Endothelial cell of umbilical vein (primary cell): ENCODE measurements at regions not wholly inside any gene's neighbourhood (a gene's known extent, or its start where the extent isn't known, plus 50 kb on each side); places are given as distances from the start of the nearest gene placed in this dataset.
A peak's percentile ranks its signal among the peaks of the same experiment; 100 is the strongest.

ENCODE experiments used
- BruUV-seq: library from RNA; stranded (reverse); fragments of 400-500 nt; replicated peaks from 2 replicates; lab custom pipeline; 2021; lab: Mats Ljungman, UMichigan
- CTCF ChIA-PET: fragments of 300-600, 350-600 bp; sonication (Branson Sonifier 250); formaldehyde crosslinking; loops from one replicate; lab custom pipeline; 2021; ENCODE audit warnings: antibody characterized with exemption, inconsistent platforms; lab: Charles Lee
- POLR2A ChIA-PET: fragments of 300-600, 350-600 bp; sonication (Branson Sonifier 250); formaldehyde crosslinking; loops from one replicate; lab custom pipeline; 2021; ENCODE audit warnings: antibody characterized with exemption, inconsistent platforms; lab: Charles Lee
- DNase-seq: peaks from one replicate; pipeline ENCODE4 v3.0.0-alpha.2; 2011; ENCODE audit warnings: low read depth, low spot score
- FAIRE-seq: peaks from 2 replicates; lab custom pipeline; 2011; peaks lifted over from hg19 to GRCh38; lab: Jason Lieb, UNC
- H2AFZ ChIP-seq: 2 replicates; pipeline ENCODE4 v1.6.0; 2012; ENCODE audit warnings: low read depth, low read length, control low read depth, inconsistent platforms
- H3K27ac ChIP-seq: 2 replicates; pipeline ENCODE4 v1.5.1; 2011; ENCODE audit warnings: low read depth, mild to moderate bottlenecking, control low read depth, low read length, moderate library complexity; ENCODE audit not compliant: insufficient read depth
- H3K27me3 ChIP-seq, 2 experiments: 2 replicates each; pipeline versions ENCODE4 v1.6.0 to v1.6.1; 2011; ENCODE audit warnings: low read length in 2 of 2, mixed read lengths in 1 of 2; ENCODE audit not compliant: control insufficient read depth in 2 of 2, insufficient read depth in 2 of 2
- H3K36me3 ChIP-seq, 2 experiments: 2 replicates in 1 of 2; 3 replicates in 1 of 2; pipeline ENCODE4 v1.5.1; 2011; ENCODE audit warnings: low read length in 2 of 2, mild to moderate bottlenecking in 1 of 2, moderate library complexity in 1 of 2; ENCODE audit not compliant: control insufficient read depth in 2 of 2, insufficient read depth in 2 of 2; ENCODE audit errors: extremely low read depth in 1 of 2
- H3K4me1 ChIP-seq: 3 replicates; pipeline ENCODE4 v1.5.1; 2011; ENCODE audit warnings: mild to moderate bottlenecking, low read length; ENCODE audit not compliant: control insufficient read depth, insufficient read depth; ENCODE audit errors: extremely low read depth
- H3K4me2 ChIP-seq: 2 replicates; pipeline ENCODE4 v1.6.1; 2011; ENCODE audit warnings: low read length, control low read depth, mixed read lengths; ENCODE audit not compliant: insufficient read depth
- H3K4me3 ChIP-seq, 3 experiments: fragments of 200-600 bp in 1 of 3; sonication (generic), shearing (Covaris generic) in 1 of 3; replicated peaks in 1 of 3; 2 replicates each; pipeline ENCODE4 v1.5.1; 2011 to 2016; ENCODE audit warnings: control low read depth in 3 of 3, low read length in 3 of 3, mild to moderate bottlenecking in 2 of 3, inconsistent platforms in 1 of 3, low read depth in 1 of 3, moderate library complexity in 1 of 3; ENCODE audit not compliant: insufficient read depth in 1 of 3
- H3K79me2 ChIP-seq: 2 replicates; pipeline ENCODE4 v1.6.0; 2012; ENCODE audit warnings: low read length, inconsistent platforms; ENCODE audit not compliant: control insufficient read depth, insufficient read depth
- H3K9ac ChIP-seq: replicated peaks from 2 replicates; pipeline ENCODE3; 2011; ENCODE audit warnings: low read length, control low read depth; ENCODE audit not compliant: insufficient read depth; ENCODE audit errors: extremely low read depth
- H3K9me1 ChIP-seq: replicated peaks from 3 replicates; pipeline ENCODE4 v1.6.0; 2011; ENCODE audit warnings: mild to moderate bottlenecking, low read length; ENCODE audit not compliant: control insufficient read depth, insufficient read depth; ENCODE audit errors: extremely low read depth
- H3K9me3 ChIP-seq: replicated peaks from 2 replicates; pipeline ENCODE4 v1.5.1; 2012; ENCODE audit warnings: low read length, inconsistent platforms; ENCODE audit not compliant: control insufficient read depth, insufficient read depth
- H4K20me1 ChIP-seq: replicated peaks from 2 replicates; pipeline ENCODE3; 2011; ENCODE audit warnings: mild to moderate bottlenecking, low read length; ENCODE audit not compliant: control insufficient read depth, insufficient read depth; ENCODE audit errors: extremely low read depth
- CTCF ChIP-seq, 2 donors: IDR thresholded peaks; 1 replicate in 1 of 2; 2 replicates in 1 of 2; pipeline ENCODE4 v1.5.1; 2011; ENCODE audit warnings: low read length in 2 of 2, mild to moderate bottlenecking in 2 of 2, moderate library complexity in 2 of 2, control low read depth in 1 of 2, inconsistent platforms in 1 of 2, low read depth in 1 of 2; ENCODE audit not compliant: insufficient read depth in 1 of 2; ENCODE audit errors: extremely low read depth in 1 of 2
- EZH2 ChIP-seq: IDR thresholded peaks from 2 replicates; pipeline ENCODE4 v1.6.1; 2012; ENCODE audit warnings: borderline replicate concordance, low read depth, mild to moderate bottlenecking, moderate library complexity, low read length, inconsistent platforms; ENCODE audit not compliant: severe bottlenecking
- FOS ChIP-seq: IDR thresholded peaks from 2 replicates; pipeline ENCODE4 v1.6.1; 2011; ENCODE audit warnings: mild to moderate bottlenecking, low read length, moderate library complexity, borderline replicate concordance; ENCODE audit not compliant: insufficient read depth
- GATA2 ChIP-seq: IDR thresholded peaks from 2 replicates; pipeline ENCODE4 v1.7.0; 2011; ENCODE audit warnings: low read depth, mild to moderate bottlenecking, moderate library complexity, mixed read lengths, low read length; ENCODE audit not compliant: insufficient read length, insufficient read depth
- JUN ChIP-seq: IDR thresholded peaks from 2 replicates; pipeline ENCODE4 v1.6.1; 2011; ENCODE audit warnings: borderline replicate concordance, low read depth; ENCODE audit not compliant: insufficient read length, insufficient read depth
- MYC ChIP-seq: IDR thresholded peaks from one replicate; pipeline ENCODE4 v1.6.1; 2011; ENCODE audit warnings: mild to moderate bottlenecking, low read depth, low read length
- POLR2A ChIP-seq: IDR thresholded peaks from 2 replicates; pipeline ENCODE4 v1.6.1; 2012; ENCODE audit warnings: low read depth, mild to moderate bottlenecking, control low read depth, low read length
- POLR2AphosphoS5 ChIP-seq: IDR thresholded peaks from 2 replicates; pipeline ENCODE4 v1.6.1; 2012; ENCODE audit warnings: low read depth, mild to moderate bottlenecking, control low read depth, low read length, moderate library complexity; ENCODE audit not compliant: insufficient read depth
- dilution Hi-C: fragments of 300-500 bp; cut with MboI; formaldehyde crosslinking; loops from one replicate; pipeline ENCODE4 v1.15.0; 2019; ENCODE audit warnings: low sequenced_read_pairs; ENCODE audit not compliant: extremely low pct_ligation_motif_present
- intact Hi-C: fragments of 100-400 bp; cut with micrococcal nuclease; formaldehyde crosslinking; loops from one replicate; pipeline ENCODE4 v1.10.0; 2022
- TF ChIP-seq, protein P1 (sequence below): IDR thresholded peaks from 2 replicates; pipeline ENCODE4 v1.6.1; 2011; ENCODE audit not compliant: insufficient read depth, insufficient read length

GRCh38 chr7:22667562-22668239, 59.3 kb upstream of the IL6 start:
- BruUV-seq: no TSS peak
- intact Hi-C loops: loop anchor here (1.0 to 10.0 kb wide), 3 partner anchors 8 to 223 kb away; no protein-coding TSS in a partner anchor
- Histone ChIP-seq H3K9me1 (no peaks in the 10 kb centered on the region), H4K20me1 (no peaks in the 10 kb centered on the region), H3K27me3 (no peaks in the 10 kb centered on the region), H3K36me3 (no peaks in the 10 kb centered on the region), H3K27ac (peak overlapping the region; percentile 76), H3K4me3 (no peak overlapping the region), H2AFZ (no peak overlapping the region), H3K9me3 (no peaks in the 10 kb centered on the region), H3K9ac (peak overlapping the region; percentile 51), H3K4me2 (peak overlapping the region; percentile 59), H3K4me1 (peaks cover 67% of the 10 kb centered on the region), H3K79me2 (no peaks in the 10 kb centered on the region)
- peak; percentile 83 for DNase-seq
- peak; percentile 89 for FAIRE-seq
- POLR2A ChIA-PET: no interaction called here
- CTCF ChIA-PET: interaction anchor here (0.9 to 2.4 kb wide), 7 partner anchors 10 to 115 kb away, joined by 3 to 24 read pairs (median 3); partner anchors contain the start of gene IL6
- dilution Hi-C loops: no loop called here
- TF ChIP-seq JUN (peak; percentile 30), POLR2AphosphoS5 (peak; percentile 39), FOS (peak; percentile 68), GATA2 (peak; percentile 95), CTCF (IDR thresholded peaks at IDR 0.05; ENCODE audit: extremely low read depth in 1 of 2, insufficient read depth in 1 of 2, low read depth in 1 of 2, low read length in 2 of 2) (no peak), MYC (no peak), EZH2 (no peak), POLR2A (no peak)
- TF ChIP-seq, protein P1, sequence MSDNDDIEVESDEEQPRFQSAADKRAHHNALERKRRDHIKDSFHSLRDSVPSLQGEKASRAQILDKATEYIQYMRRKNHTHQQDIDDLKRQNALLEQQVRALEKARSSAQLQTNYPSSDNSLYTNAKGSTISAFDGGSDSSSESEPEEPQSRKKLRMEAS: no peak
